ENCODE measurements at regions not wholly inside any gene's neighbourhood (a gene's known extent, or its start where the extent isn't known, plus 50 kb on each side); places are given as distances from the start of the nearest gene placed in this dataset.

DNA sequence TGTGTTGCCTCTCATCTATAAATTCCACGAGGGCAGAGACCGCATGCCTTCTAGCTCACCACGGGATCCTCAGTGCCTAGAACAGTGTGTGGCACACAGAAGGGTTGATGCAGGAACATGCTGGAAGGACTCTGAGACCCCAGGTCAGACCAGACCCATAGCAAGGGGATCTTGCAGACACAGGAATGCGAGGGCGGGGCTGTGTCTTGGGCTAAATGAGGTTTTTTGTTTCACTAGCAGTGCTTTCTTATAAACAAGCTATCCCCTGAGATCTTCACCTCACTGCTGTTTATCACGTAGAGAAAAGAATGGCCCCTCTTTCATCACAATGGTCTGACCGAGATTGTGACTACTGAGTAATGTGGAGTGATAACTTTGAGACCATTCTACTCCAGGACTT, 122.4 kb downstream of the IRX2 start:
- Histone ChIP-seq H3K27me3 (ENCODE audit: insufficient read depth, low read depth, low read length) (no peaks in the 10 kb centered on the region), H3K36me3 (ENCODE audit: insufficient read depth, low read length) (no peaks in the 10 kb centered on the region), H3K27ac (ENCODE audit: low read length) (no peak overlapping the region), H2AFZ (ENCODE audit: low read depth, low read length) (no peak overlapping the region), H3K4me3 (ENCODE audit: low read length) (no peak overlapping the region), H3K79me2 (replicated peaks; ENCODE audit: insufficient read depth, low read length) (no peaks in the 10 kb centered on the region), H3K9ac (ENCODE audit: low read length) (no peak overlapping the region), H4K20me1 (ENCODE audit: insufficient read depth) (no peaks in the 10 kb centered on the region), H3K9me3 (ENCODE audit: low read length) (no peaks in the 10 kb centered on the region), H3F3A (ENCODE audit: insufficient read depth, low read length, poor library complexity, severe bottlenecking) (no peaks in the 10 kb centered on the region), H3K4me2 (ENCODE audit: low read length) (no peak overlapping the region), H3K9me2 (ENCODE audit: insufficient read depth, low read length) (no peaks in the 10 kb centered on the region)
- TF ChIP-seq, protein P1, sequence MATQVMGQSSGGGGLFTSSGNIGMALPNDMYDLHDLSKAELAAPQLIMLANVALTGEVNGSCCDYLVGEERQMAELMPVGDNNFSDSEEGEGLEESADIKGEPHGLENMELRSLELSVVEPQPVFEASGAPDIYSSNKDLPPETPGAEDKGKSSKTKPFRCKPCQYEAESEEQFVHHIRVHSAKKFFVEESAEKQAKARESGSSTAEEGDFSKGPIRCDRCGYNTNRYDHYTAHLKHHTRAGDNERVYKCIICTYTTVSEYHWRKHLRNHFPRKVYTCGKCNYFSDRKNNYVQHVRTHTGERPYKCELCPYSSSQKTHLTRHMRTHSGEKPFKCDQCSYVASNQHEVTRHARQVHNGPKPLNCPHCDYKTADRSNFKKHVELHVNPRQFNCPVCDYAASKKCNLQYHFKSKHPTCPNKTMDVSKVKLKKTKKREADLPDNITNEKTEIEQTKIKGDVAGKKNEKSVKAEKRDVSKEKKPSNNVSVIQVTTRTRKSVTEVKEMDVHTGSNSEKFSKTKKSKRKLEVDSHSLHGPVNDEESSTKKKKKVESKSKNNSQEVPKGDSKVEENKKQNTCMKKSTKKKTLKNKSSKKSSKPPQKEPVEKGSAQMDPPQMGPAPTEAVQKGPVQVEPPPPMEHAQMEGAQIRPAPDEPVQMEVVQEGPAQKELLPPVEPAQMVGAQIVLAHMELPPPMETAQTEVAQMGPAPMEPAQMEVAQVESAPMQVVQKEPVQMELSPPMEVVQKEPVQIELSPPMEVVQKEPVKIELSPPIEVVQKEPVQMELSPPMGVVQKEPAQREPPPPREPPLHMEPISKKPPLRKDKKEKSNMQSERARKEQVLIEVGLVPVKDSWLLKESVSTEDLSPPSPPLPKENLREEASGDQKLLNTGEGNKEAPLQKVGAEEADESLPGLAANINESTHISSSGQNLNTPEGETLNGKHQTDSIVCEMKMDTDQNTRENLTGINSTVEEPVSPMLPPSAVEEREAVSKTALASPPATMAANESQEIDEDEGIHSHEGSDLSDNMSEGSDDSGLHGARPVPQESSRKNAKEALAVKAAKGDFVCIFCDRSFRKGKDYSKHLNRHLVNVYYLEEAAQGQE (IDR thresholded peaks at IDR 0.05; ENCODE audit: borderline replicate concordance): no peak
- TF ChIP-seq MXI1 (conservative IDR thresholded peaks at IDR 0.05; ENCODE audit: poor library complexity, severe bottlenecking) (no peak), SMC3 (conservative IDR thresholded peaks at IDR 0.05; ENCODE audit: poor library complexity) (no peak), RAD21 (conservative IDR thresholded peaks at IDR 0.05) (no peak), POLR2AphosphoS5 (IDR thresholded peaks at IDR 0.05) (no peak), EZH2 (IDR thresholded peaks at IDR 0.05; ENCODE audit: borderline replicate concordance, insufficient read depth, low read length, poor library complexity, severe bottlenecking) (no peak), EP300 (conservative IDR thresholded peaks at IDR 0.05; ENCODE audit: poor library complexity, severe bottlenecking) (no peak), TAF1 (IDR thresholded peaks at IDR 0.05; ENCODE audit: low read depth) (no peak)
- TF ChIP-seq, protein P2, sequence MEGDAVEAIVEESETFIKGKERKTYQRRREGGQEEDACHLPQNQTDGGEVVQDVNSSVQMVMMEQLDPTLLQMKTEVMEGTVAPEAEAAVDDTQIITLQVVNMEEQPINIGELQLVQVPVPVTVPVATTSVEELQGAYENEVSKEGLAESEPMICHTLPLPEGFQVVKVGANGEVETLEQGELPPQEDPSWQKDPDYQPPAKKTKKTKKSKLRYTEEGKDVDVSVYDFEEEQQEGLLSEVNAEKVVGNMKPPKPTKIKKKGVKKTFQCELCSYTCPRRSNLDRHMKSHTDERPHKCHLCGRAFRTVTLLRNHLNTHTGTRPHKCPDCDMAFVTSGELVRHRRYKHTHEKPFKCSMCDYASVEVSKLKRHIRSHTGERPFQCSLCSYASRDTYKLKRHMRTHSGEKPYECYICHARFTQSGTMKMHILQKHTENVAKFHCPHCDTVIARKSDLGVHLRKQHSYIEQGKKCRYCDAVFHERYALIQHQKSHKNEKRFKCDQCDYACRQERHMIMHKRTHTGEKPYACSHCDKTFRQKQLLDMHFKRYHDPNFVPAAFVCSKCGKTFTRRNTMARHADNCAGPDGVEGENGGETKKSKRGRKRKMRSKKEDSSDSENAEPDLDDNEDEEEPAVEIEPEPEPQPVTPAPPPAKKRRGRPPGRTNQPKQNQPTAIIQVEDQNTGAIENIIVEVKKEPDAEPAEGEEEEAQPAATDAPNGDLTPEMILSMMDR (IDR thresholded peaks at IDR 0.05; ENCODE audit: poor library complexity, severe bottlenecking): no peak

DNA sequence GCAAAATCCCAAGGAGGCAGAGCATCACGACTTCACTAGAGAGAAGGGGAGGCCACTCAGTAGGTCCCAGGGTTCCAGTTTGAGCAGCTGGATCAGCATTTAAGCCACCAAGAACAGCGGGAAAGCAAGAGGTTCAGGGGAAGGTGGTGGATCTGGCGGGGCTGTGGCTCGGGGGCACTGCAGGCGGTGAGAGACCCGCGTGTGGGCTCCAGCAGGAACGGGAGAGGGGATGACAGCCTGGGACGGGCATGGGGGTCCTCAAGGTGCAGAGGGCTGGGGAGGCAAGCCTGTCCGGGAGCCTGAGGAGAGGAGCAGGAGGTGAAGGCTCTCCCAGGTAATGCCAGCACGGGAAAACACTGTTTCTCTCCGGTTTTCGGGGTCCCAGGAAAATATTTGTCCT, 123.6 kb downstream of the IRX2 start:
- no peak overlapping the region for H2AFZ ChIP-seq (ENCODE audit: low read depth, low read length)
- no peak overlapping the region for H3K9ac ChIP-seq (ENCODE audit: low read length)
- H3K9me3 ChIP-seq (ENCODE audit: low read length): no peaks in the 10 kb centered on the region
- H3K4me3 ChIP-seq (ENCODE audit: low read length): no peak overlapping the region
- no peaks in the 10 kb centered on the region for H4K20me1 ChIP-seq (ENCODE audit: insufficient read depth)
- no peaks in the 10 kb centered on the region for H3F3A ChIP-seq (ENCODE audit: insufficient read depth, low read length, poor library complexity, severe bottlenecking)
- H3K79me2 ChIP-seq (replicated peaks; ENCODE audit: insufficient read depth, low read length): no peaks in the 10 kb centered on the region
- TF ChIP-seq MXI1 (conservative IDR thresholded peaks at IDR 0.05; ENCODE audit: poor library complexity, severe bottlenecking): no peak
- no peak overlapping the region for H3K4me2 ChIP-seq (ENCODE audit: low read length)
- no peaks in the 10 kb centered on the region for H3K27me3 ChIP-seq (ENCODE audit: insufficient read depth, low read depth, low read length)
- H3K27ac ChIP-seq (ENCODE audit: low read length): no peak overlapping the region
- H3K9me2 ChIP-seq (ENCODE audit: insufficient read depth, low read length): no peaks in the 10 kb centered on the region
- H3K36me3 ChIP-seq (ENCODE audit: insufficient read depth, low read length): no peaks in the 10 kb centered on the region

DNA sequence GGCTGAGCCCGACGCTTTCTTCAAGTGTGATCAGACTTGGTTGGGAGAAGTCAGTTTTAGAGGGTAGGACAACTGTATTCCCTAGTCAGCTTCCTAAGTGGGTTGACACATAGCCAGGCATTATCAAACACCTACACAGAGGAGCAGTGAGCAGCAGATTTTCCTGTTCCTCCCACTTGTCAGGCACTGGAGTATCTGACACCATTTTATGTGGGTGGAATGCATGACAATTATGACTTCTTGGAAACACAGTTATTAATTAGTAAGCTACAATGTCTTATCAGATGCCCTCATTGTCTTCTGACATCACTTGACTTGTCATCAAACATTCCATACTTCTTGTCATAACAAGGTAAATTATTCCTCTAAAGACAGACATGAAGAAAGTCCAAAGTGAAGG, 124.9 kb downstream of the IRX2 start:
- Histone ChIP-seq H4K20me1 (ENCODE audit: insufficient read depth) (no peaks in the 10 kb centered on the region), H3K27me3 (ENCODE audit: insufficient read depth, low read depth, low read length) (no peaks in the 10 kb centered on the region), H2AFZ (ENCODE audit: low read depth, low read length) (no peak overlapping the region), H3K27ac (ENCODE audit: low read length) (no peak overlapping the region), H3K79me2 (replicated peaks; ENCODE audit: insufficient read depth, low read length) (no peaks in the 10 kb centered on the region), H3K4me3 (ENCODE audit: low read length) (no peak overlapping the region), H3F3A (ENCODE audit: insufficient read depth, low read length, poor library complexity, severe bottlenecking) (no peaks in the 10 kb centered on the region), H3K4me2 (ENCODE audit: low read length) (no peak overlapping the region), H3K36me3 (ENCODE audit: insufficient read depth, low read length) (no peaks in the 10 kb centered on the region), H3K9me3 (ENCODE audit: low read length) (no peaks in the 10 kb centered on the region), H3K9me2 (ENCODE audit: insufficient read depth, low read length) (no peaks in the 10 kb centered on the region), H3K9ac (ENCODE audit: low read length) (no peak overlapping the region)
- no peak for TF ChIP-seq POLR2AphosphoS5 (IDR thresholded peaks at IDR 0.05)
- no peak for TF ChIP-seq EZH2 (IDR thresholded peaks at IDR 0.05; ENCODE audit: borderline replicate concordance, insufficient read depth, low read length, poor library complexity, severe bottlenecking)
- TF ChIP-seq TAF1 (IDR thresholded peaks at IDR 0.05; ENCODE audit: low read depth): no peak
- no peak for TF ChIP-seq SMC3 (conservative IDR thresholded peaks at IDR 0.05; ENCODE audit: poor library complexity)
- no peak for TF ChIP-seq RAD21 (conservative IDR thresholded peaks at IDR 0.05)
- no peak for TF ChIP-seq EP300 (conservative IDR thresholded peaks at IDR 0.05; ENCODE audit: poor library complexity, severe bottlenecking)
- TF ChIP-seq, protein P2 (IDR thresholded peaks at IDR 0.05; ENCODE audit: poor library complexity, severe bottlenecking): no peak
- TF ChIP-seq MXI1 (conservative IDR thresholded peaks at IDR 0.05; ENCODE audit: poor library complexity, severe bottlenecking): no peak

Data from neural cell (in vitro differentiated cells).